H9 (cell line): ENCODE measurements at regions not wholly inside any gene's neighbourhood (a gene's known extent, or its start where the extent isn't known, plus 50 kb on each side); places are given as distances from the start of the nearest gene placed in this dataset.

Source experiments
- DNase-seq: peaks from one replicate; pipeline ENCODE4 v3.0.0-alpha.2; 2017
- H2AFZ ChIP-seq: one replicate; pipeline ENCODE4 v1.6.1; 2013; ENCODE audit warnings: mild to moderate bottlenecking, low read length, control low read depth, moderate library complexity
- H2AK5ac ChIP-seq: 2 replicates; pipeline ENCODE4 v1.6.1; 2013; ENCODE audit warnings: low read length, control low read depth, mixed read lengths; ENCODE audit not compliant: insufficient read length
- H2BK120ac ChIP-seq: one replicate; pipeline ENCODE4 v1.6.1; 2013; ENCODE audit warnings: low read depth, mild to moderate bottlenecking, low read length, control low read depth, inconsistent platforms; ENCODE audit not compliant: poor library complexity, severe bottlenecking
- H2BK12ac ChIP-seq: 2 replicates; pipeline ENCODE4 v1.6.1; 2013; ENCODE audit warnings: low read length, control low read depth, mixed read lengths, low read depth; ENCODE audit not compliant: insufficient read length
- H2BK15ac ChIP-seq: 2 replicates; pipeline ENCODE4 v1.6.1; 2013; ENCODE audit warnings: low read depth, low read length, control low read depth
- H2BK20ac ChIP-seq: one replicate; pipeline ENCODE4 v1.6.1; 2013; ENCODE audit warnings: low read depth, mild to moderate bottlenecking, low read length, control low read depth, inconsistent platforms; ENCODE audit not compliant: poor library complexity, severe bottlenecking
- H2BK5ac ChIP-seq: 2 replicates; pipeline ENCODE4 v1.6.1; 2013; ENCODE audit warnings: low read length, control low read depth, mixed read lengths; ENCODE audit not compliant: insufficient read length
- H3K14ac ChIP-seq: 2 replicates; pipeline ENCODE4 v1.6.1; 2013; ENCODE audit warnings: low read length, control low read depth; ENCODE audit not compliant: insufficient read depth
- H3K18ac ChIP-seq: 2 replicates; pipeline ENCODE4 v1.6.1; 2013; ENCODE audit warnings: low read depth, mild to moderate bottlenecking, mixed read lengths, low read length, control low read depth; ENCODE audit not compliant: insufficient read length
- H3K23ac ChIP-seq: 2 replicates; pipeline ENCODE4 v1.6.1; 2013; ENCODE audit warnings: low read length, control low read depth, mixed read lengths, low read depth; ENCODE audit not compliant: insufficient read length
- H3K23me2 ChIP-seq: 2 replicates; pipeline ENCODE4 v1.6.1; 2013; ENCODE audit warnings: low read depth, mild to moderate bottlenecking, mixed read lengths, low read length, control low read depth; ENCODE audit not compliant: insufficient read length, poor library complexity, severe bottlenecking
- H3K27ac ChIP-seq: 2 replicates; pipeline ENCODE4 v1.5.1; 2013; ENCODE audit warnings: low read length, control low read depth, mixed read lengths, low read depth; ENCODE audit not compliant: insufficient read length
- H3K27me3 ChIP-seq: 2 replicates; pipeline ENCODE4 v1.6.1; 2013; ENCODE audit warnings: low read length, control low read depth, inconsistent platforms; ENCODE audit not compliant: insufficient read depth
- H3K4ac ChIP-seq: 2 replicates; pipeline ENCODE4 v1.6.1; 2013; ENCODE audit warnings: low read depth, mild to moderate bottlenecking, control low read depth, inconsistent platforms, low read length, moderate library complexity
- H3K4me1 ChIP-seq: 2 replicates; pipeline ENCODE4 v1.6.1; 2013; ENCODE audit warnings: low read length, control low read depth, inconsistent platforms; ENCODE audit not compliant: insufficient read depth
- H3K4me2 ChIP-seq: 2 replicates; pipeline ENCODE4 v1.6.1; 2013; ENCODE audit warnings: low read length, control low read depth, mixed read lengths; ENCODE audit not compliant: insufficient read length, insufficient read depth
- H3K56ac ChIP-seq: 2 replicates; pipeline ENCODE4 v1.6.1; 2013; ENCODE audit warnings: low read depth, mild to moderate bottlenecking, mixed read lengths, low read length, control low read depth; ENCODE audit not compliant: insufficient read length
- H3K79me1 ChIP-seq: 2 replicates; pipeline ENCODE4 v1.6.1; 2013; ENCODE audit warnings: low read depth, mild to moderate bottlenecking, moderate library complexity, low read length, control low read depth, inconsistent platforms; ENCODE audit not compliant: insufficient read depth, poor library complexity, severe bottlenecking
- H3K79me2 ChIP-seq: 2 replicates; pipeline ENCODE4 v1.6.1; 2013; ENCODE audit warnings: low read length, control low read depth, inconsistent platforms; ENCODE audit not compliant: insufficient read depth
- H3K9ac ChIP-seq: 2 replicates; pipeline ENCODE4 v1.6.1; 2013; ENCODE audit warnings: low read length, control low read depth, mixed read lengths; ENCODE audit not compliant: insufficient read length; ENCODE audit errors: extremely low read depth
- H3K9me3 ChIP-seq: one replicate; pipeline ENCODE4 v1.6.1; 2013; ENCODE audit warnings: low read depth, low read length, inconsistent platforms; ENCODE audit not compliant: control insufficient read depth
- H3T11ph ChIP-seq: one replicate; pipeline ENCODE4 v1.6.1; 2013; ENCODE audit warnings: mild to moderate bottlenecking, low read length, control low read depth, inconsistent platforms
- H4K20me1 ChIP-seq: one replicate; pipeline ENCODE4 v1.6.1; 2013; ENCODE audit not compliant: control insufficient read depth, insufficient read length, insufficient read depth
- H4K5ac ChIP-seq: 2 replicates; pipeline ENCODE4 v1.6.1; 2013; ENCODE audit warnings: low read depth, mild to moderate bottlenecking, mixed read lengths, low read length, control low read depth; ENCODE audit not compliant: insufficient read length
- H4K8ac ChIP-seq: replicated peaks from 2 replicates; pipeline ENCODE4 v1.6.1; 2013; ENCODE audit warnings: low read length, control low read depth, mixed read lengths, low read depth; ENCODE audit not compliant: insufficient read length
- H4K91ac ChIP-seq: 2 replicates; pipeline ENCODE4 v1.6.1; 2013; ENCODE audit warnings: low read depth, mild to moderate bottlenecking, moderate library complexity, mixed read lengths, low read length, control low read depth; ENCODE audit not compliant: insufficient read length
- H3K27ac Mint-ChIP-seq, 3 experiments: 2 replicates in 2 of 3; 3 replicates in 1 of 3; pipeline ENCODE4 v1.8.0; 2020 to 2021; ENCODE audit warnings: mixed read lengths in 3 of 3, mild to moderate bottlenecking in 1 of 3, moderate library complexity in 1 of 3
- H3K27me3 Mint-ChIP-seq: 2 replicates; pipeline ENCODE4 v1.8.0; 2021; ENCODE audit warnings: low read depth, mild to moderate bottlenecking, moderate library complexity, mixed read lengths
- H3K36me3 Mint-ChIP-seq, 3 experiments: 2 replicates in 2 of 3; 3 replicates in 1 of 3; pipeline ENCODE4 v1.8.0; 2020 to 2021; ENCODE audit warnings: low read depth in 3 of 3, mixed read lengths in 3 of 3; ENCODE audit not compliant: insufficient read depth in 1 of 3
- H3K4me1 Mint-ChIP-seq, 2 experiments: 2 replicates each; pipeline ENCODE4 v1.8.0; 2020; ENCODE audit warnings: mixed read lengths in 2 of 2
- H3K4me3 Mint-ChIP-seq, 2 experiments: 2 replicates in 1 of 2; 3 replicates in 1 of 2; pipeline ENCODE4 v1.8.0; 2020 to 2021; ENCODE audit warnings: mild to moderate bottlenecking in 2 of 2, mixed read lengths in 2 of 2, moderate library complexity in 1 of 2
- H3K9me3 Mint-ChIP-seq, 2 experiments: 2 replicates in 1 of 2; 3 replicates in 1 of 2; pipeline ENCODE4 v1.8.0; 2020; ENCODE audit warnings: mild to moderate bottlenecking in 2 of 2, mixed read lengths in 2 of 2, moderate library complexity in 1 of 2
- WGBS: extraction: QIAGEN DNeasy Blood & Tissue Kit; methylation state at CpG from one replicate; pipeline ENCODE4 v1.1.7; 2013; ENCODE audit warnings: missing lambda C conversion rate, low lambda C conversion rate, mixed read lengths; ENCODE audit not compliant: insufficient read length; ENCODE audit errors: extremely low coverage; 5-methylcytosine and 5-hydroxymethylcytosine counted together
- TF ChIP-seq, protein P1 (sequence below): fragments of 200-600 bp; sonication (generic); conservative IDR thresholded peaks from 3 replicates; pipeline ENCODE4 v1.8.0; 2021; ENCODE audit warnings: antibody characterized with exemption, mild to moderate bottlenecking

DNA sequence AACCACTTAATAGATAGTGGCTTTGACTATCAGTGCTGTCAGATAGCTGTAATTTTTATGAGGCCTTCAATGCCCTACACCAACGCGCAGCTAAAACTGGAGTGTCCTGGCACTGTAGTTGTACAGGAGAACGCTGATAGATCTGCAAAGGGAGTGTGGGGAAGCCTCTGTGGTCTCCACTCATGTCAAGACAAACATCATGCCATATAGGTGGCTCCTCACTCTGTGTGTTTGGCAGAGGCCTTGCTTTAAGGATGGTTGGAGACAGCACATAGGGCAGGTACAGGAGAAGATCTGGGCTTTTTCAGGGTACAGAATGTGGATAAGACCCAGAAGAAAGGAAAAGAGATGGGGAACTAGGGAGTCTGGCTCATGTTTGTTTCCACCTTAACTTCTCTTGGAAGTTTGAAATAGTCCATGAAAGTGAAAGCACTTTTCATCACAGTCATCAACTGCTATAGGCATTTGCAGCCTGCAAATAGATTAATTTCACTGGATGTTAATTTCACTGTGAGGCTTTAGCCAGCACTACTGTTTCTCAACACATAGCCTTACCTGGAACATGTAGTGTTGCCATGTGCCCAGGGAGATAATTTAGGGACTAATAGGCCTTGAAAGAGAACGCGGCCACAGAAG is 425.8 kb upstream of the TBL1XR1 start:
- no CpG with 5 or more reads among the region's 5 CpGs for WGBS
- H3K4ac ChIP-seq: no peak overlapping the region
- no peak overlapping the region for H3K56ac ChIP-seq
- H4K20me1 ChIP-seq: no peaks in the 10 kb centered on the region
- no peak overlapping the region for H3K4me2 ChIP-seq
- no peak overlapping the region for H3K4me3 Mint-ChIP-seq
- no peak overlapping the region for H4K5ac ChIP-seq
- no peak overlapping the region for H2AK5ac ChIP-seq
- H3K27me3 ChIP-seq: no peaks in the 10 kb centered on the region
- H3K18ac ChIP-seq: no peak overlapping the region
- no peak overlapping the region for H2BK12ac ChIP-seq
- no peak for DNase-seq
- H3T11ph ChIP-seq: no peak overlapping the region
- H3K36me3 Mint-ChIP-seq: peaks cover 2 to 3% (median 2%) of the 10 kb centered on the region in 3 experiments; a peak in 6 of 7 replicates
- H3K4me1 ChIP-seq: no peaks in the 10 kb centered on the region
- H3K9me3 ChIP-seq: no peaks in the 10 kb centered on the region
- TF ChIP-seq, protein P1, sequence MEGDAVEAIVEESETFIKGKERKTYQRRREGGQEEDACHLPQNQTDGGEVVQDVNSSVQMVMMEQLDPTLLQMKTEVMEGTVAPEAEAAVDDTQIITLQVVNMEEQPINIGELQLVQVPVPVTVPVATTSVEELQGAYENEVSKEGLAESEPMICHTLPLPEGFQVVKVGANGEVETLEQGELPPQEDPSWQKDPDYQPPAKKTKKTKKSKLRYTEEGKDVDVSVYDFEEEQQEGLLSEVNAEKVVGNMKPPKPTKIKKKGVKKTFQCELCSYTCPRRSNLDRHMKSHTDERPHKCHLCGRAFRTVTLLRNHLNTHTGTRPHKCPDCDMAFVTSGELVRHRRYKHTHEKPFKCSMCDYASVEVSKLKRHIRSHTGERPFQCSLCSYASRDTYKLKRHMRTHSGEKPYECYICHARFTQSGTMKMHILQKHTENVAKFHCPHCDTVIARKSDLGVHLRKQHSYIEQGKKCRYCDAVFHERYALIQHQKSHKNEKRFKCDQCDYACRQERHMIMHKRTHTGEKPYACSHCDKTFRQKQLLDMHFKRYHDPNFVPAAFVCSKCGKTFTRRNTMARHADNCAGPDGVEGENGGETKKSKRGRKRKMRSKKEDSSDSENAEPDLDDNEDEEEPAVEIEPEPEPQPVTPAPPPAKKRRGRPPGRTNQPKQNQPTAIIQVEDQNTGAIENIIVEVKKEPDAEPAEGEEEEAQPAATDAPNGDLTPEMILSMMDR: no peak
- H3K79me1 ChIP-seq: no peaks in the 10 kb centered on the region
- H4K8ac ChIP-seq: no peak overlapping the region
- no peaks in the 10 kb centered on the region for H3K23me2 ChIP-seq
- peaks cover 2% of the 10 kb centered on the region for H3K27me3 Mint-ChIP-seq
- no peak overlapping the region for H2BK20ac ChIP-seq
- H2BK5ac ChIP-seq: no peak overlapping the region
- peaks cover 2% of the 10 kb centered on the region in 2 experiments; a peak in 4 of 5 replicates for H3K9me3 Mint-ChIP-seq
- no peaks in the 10 kb centered on the region for H3K79me2 ChIP-seq
- H2BK15ac ChIP-seq: no peak overlapping the region
- no peak overlapping the region for H3K27ac Mint-ChIP-seq
- H3K27ac ChIP-seq: no peak overlapping the region
- peaks cover 4 to 8% of the 10 kb centered on the region in 2 experiments for H3K4me1 Mint-ChIP-seq
- no peak overlapping the region for H4K91ac ChIP-seq
- no peak overlapping the region for H3K23ac ChIP-seq
- no peak overlapping the region for H3K9ac ChIP-seq
- no peak overlapping the region for H2BK120ac ChIP-seq
- H2AFZ ChIP-seq: no peak overlapping the region
- H3K14ac ChIP-seq: no peak overlapping the region
